ENCODE measurements at regions not wholly inside any gene's neighbourhood (a gene's known extent, or its start where the extent isn't known, plus 50 kb on each side); places are given as distances from the start of the nearest gene placed in this dataset.

DNA sequence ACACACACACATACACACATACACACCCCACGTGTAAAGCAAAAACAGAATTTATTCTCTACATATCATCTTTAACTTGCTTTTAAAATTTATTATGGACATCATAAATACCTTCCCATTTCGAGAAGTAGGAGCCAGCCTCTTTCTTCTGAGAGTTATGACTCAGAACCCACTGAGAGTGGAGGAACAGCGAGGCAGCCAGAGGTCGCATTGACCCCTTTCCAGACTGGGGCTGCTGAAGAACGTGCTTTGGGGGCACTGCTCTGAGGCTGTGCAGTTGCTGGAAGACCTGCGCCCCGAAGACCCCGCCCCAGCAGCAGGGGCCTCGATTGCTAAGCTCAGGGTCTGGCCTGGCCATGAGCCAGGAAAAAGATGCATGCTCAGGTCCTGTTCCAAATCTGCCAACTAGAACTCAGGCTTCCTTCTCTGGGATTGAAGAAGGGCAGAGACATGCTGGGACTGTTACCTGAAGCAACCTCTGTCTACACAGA lies 133.8 kb upstream of the TWIST2 start:
- TF ChIP-seq POLR2AphosphoS5 (IDR thresholded peaks at IDR 0.05) (no peak), EP300 (IDR thresholded peaks at IDR 0.05) (no peak)
- TF ChIP-seq, protein P1, sequence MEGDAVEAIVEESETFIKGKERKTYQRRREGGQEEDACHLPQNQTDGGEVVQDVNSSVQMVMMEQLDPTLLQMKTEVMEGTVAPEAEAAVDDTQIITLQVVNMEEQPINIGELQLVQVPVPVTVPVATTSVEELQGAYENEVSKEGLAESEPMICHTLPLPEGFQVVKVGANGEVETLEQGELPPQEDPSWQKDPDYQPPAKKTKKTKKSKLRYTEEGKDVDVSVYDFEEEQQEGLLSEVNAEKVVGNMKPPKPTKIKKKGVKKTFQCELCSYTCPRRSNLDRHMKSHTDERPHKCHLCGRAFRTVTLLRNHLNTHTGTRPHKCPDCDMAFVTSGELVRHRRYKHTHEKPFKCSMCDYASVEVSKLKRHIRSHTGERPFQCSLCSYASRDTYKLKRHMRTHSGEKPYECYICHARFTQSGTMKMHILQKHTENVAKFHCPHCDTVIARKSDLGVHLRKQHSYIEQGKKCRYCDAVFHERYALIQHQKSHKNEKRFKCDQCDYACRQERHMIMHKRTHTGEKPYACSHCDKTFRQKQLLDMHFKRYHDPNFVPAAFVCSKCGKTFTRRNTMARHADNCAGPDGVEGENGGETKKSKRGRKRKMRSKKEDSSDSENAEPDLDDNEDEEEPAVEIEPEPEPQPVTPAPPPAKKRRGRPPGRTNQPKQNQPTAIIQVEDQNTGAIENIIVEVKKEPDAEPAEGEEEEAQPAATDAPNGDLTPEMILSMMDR (IDR thresholded peaks at IDR 0.05): no peak

Data from suprapubic skin (tissue), 4 donors.